H9 (cell line): ENCODE measurements at regions not wholly inside any gene's neighbourhood (a gene's known extent, or its start where the extent isn't known, plus 50 kb on each side); places are given as distances from the start of the nearest gene placed in this dataset.

Source experiments
- DNase-seq: peaks from one replicate; pipeline ENCODE4 v3.0.0-alpha.2; 2017
- H2AFZ ChIP-seq: one replicate; pipeline ENCODE4 v1.6.1; 2013; ENCODE audit warnings: mild to moderate bottlenecking, low read length, control low read depth, moderate library complexity
- H2AK5ac ChIP-seq: 2 replicates; pipeline ENCODE4 v1.6.1; 2013; ENCODE audit warnings: low read length, control low read depth, mixed read lengths; ENCODE audit not compliant: insufficient read length
- H2BK120ac ChIP-seq: one replicate; pipeline ENCODE4 v1.6.1; 2013; ENCODE audit warnings: low read depth, mild to moderate bottlenecking, low read length, control low read depth, inconsistent platforms; ENCODE audit not compliant: poor library complexity, severe bottlenecking
- H2BK12ac ChIP-seq: 2 replicates; pipeline ENCODE4 v1.6.1; 2013; ENCODE audit warnings: low read length, control low read depth, mixed read lengths, low read depth; ENCODE audit not compliant: insufficient read length
- H2BK15ac ChIP-seq: 2 replicates; pipeline ENCODE4 v1.6.1; 2013; ENCODE audit warnings: low read depth, low read length, control low read depth
- H2BK20ac ChIP-seq: one replicate; pipeline ENCODE4 v1.6.1; 2013; ENCODE audit warnings: low read depth, mild to moderate bottlenecking, low read length, control low read depth, inconsistent platforms; ENCODE audit not compliant: poor library complexity, severe bottlenecking
- H2BK5ac ChIP-seq: 2 replicates; pipeline ENCODE4 v1.6.1; 2013; ENCODE audit warnings: low read length, control low read depth, mixed read lengths; ENCODE audit not compliant: insufficient read length
- H3K14ac ChIP-seq: 2 replicates; pipeline ENCODE4 v1.6.1; 2013; ENCODE audit warnings: low read length, control low read depth; ENCODE audit not compliant: insufficient read depth
- H3K18ac ChIP-seq: 2 replicates; pipeline ENCODE4 v1.6.1; 2013; ENCODE audit warnings: low read depth, mild to moderate bottlenecking, mixed read lengths, low read length, control low read depth; ENCODE audit not compliant: insufficient read length
- H3K23ac ChIP-seq: 2 replicates; pipeline ENCODE4 v1.6.1; 2013; ENCODE audit warnings: low read length, control low read depth, mixed read lengths, low read depth; ENCODE audit not compliant: insufficient read length
- H3K23me2 ChIP-seq: 2 replicates; pipeline ENCODE4 v1.6.1; 2013; ENCODE audit warnings: low read depth, mild to moderate bottlenecking, mixed read lengths, low read length, control low read depth; ENCODE audit not compliant: insufficient read length, poor library complexity, severe bottlenecking
- H3K27ac ChIP-seq: 2 replicates; pipeline ENCODE4 v1.5.1; 2013; ENCODE audit warnings: low read length, control low read depth, mixed read lengths, low read depth; ENCODE audit not compliant: insufficient read length
- H3K27me3 ChIP-seq: 2 replicates; pipeline ENCODE4 v1.6.1; 2013; ENCODE audit warnings: low read length, control low read depth, inconsistent platforms; ENCODE audit not compliant: insufficient read depth
- H3K4ac ChIP-seq: 2 replicates; pipeline ENCODE4 v1.6.1; 2013; ENCODE audit warnings: low read depth, mild to moderate bottlenecking, control low read depth, inconsistent platforms, low read length, moderate library complexity
- H3K4me1 ChIP-seq: 2 replicates; pipeline ENCODE4 v1.6.1; 2013; ENCODE audit warnings: low read length, control low read depth, inconsistent platforms; ENCODE audit not compliant: insufficient read depth
- H3K4me2 ChIP-seq: 2 replicates; pipeline ENCODE4 v1.6.1; 2013; ENCODE audit warnings: low read length, control low read depth, mixed read lengths; ENCODE audit not compliant: insufficient read length, insufficient read depth
- H3K56ac ChIP-seq: 2 replicates; pipeline ENCODE4 v1.6.1; 2013; ENCODE audit warnings: low read depth, mild to moderate bottlenecking, mixed read lengths, low read length, control low read depth; ENCODE audit not compliant: insufficient read length
- H3K79me1 ChIP-seq: 2 replicates; pipeline ENCODE4 v1.6.1; 2013; ENCODE audit warnings: low read depth, mild to moderate bottlenecking, moderate library complexity, low read length, control low read depth, inconsistent platforms; ENCODE audit not compliant: insufficient read depth, poor library complexity, severe bottlenecking
- H3K79me2 ChIP-seq: 2 replicates; pipeline ENCODE4 v1.6.1; 2013; ENCODE audit warnings: low read length, control low read depth, inconsistent platforms; ENCODE audit not compliant: insufficient read depth
- H3K9ac ChIP-seq: 2 replicates; pipeline ENCODE4 v1.6.1; 2013; ENCODE audit warnings: low read length, control low read depth, mixed read lengths; ENCODE audit not compliant: insufficient read length; ENCODE audit errors: extremely low read depth
- H3K9me3 ChIP-seq: one replicate; pipeline ENCODE4 v1.6.1; 2013; ENCODE audit warnings: low read depth, low read length, inconsistent platforms; ENCODE audit not compliant: control insufficient read depth
- H3T11ph ChIP-seq: one replicate; pipeline ENCODE4 v1.6.1; 2013; ENCODE audit warnings: mild to moderate bottlenecking, low read length, control low read depth, inconsistent platforms
- H4K20me1 ChIP-seq: one replicate; pipeline ENCODE4 v1.6.1; 2013; ENCODE audit not compliant: control insufficient read depth, insufficient read length, insufficient read depth
- H4K5ac ChIP-seq: 2 replicates; pipeline ENCODE4 v1.6.1; 2013; ENCODE audit warnings: low read depth, mild to moderate bottlenecking, mixed read lengths, low read length, control low read depth; ENCODE audit not compliant: insufficient read length
- H4K8ac ChIP-seq: replicated peaks from 2 replicates; pipeline ENCODE4 v1.6.1; 2013; ENCODE audit warnings: low read length, control low read depth, mixed read lengths, low read depth; ENCODE audit not compliant: insufficient read length
- H4K91ac ChIP-seq: 2 replicates; pipeline ENCODE4 v1.6.1; 2013; ENCODE audit warnings: low read depth, mild to moderate bottlenecking, moderate library complexity, mixed read lengths, low read length, control low read depth; ENCODE audit not compliant: insufficient read length
- H3K27ac Mint-ChIP-seq, 3 experiments: 2 replicates in 2 of 3; 3 replicates in 1 of 3; pipeline ENCODE4 v1.8.0; 2020 to 2021; ENCODE audit warnings: mixed read lengths in 3 of 3, mild to moderate bottlenecking in 1 of 3, moderate library complexity in 1 of 3
- H3K27me3 Mint-ChIP-seq: 2 replicates; pipeline ENCODE4 v1.8.0; 2021; ENCODE audit warnings: low read depth, mild to moderate bottlenecking, moderate library complexity, mixed read lengths
- H3K36me3 Mint-ChIP-seq, 3 experiments: 2 replicates in 2 of 3; 3 replicates in 1 of 3; pipeline ENCODE4 v1.8.0; 2020 to 2021; ENCODE audit warnings: low read depth in 3 of 3, mixed read lengths in 3 of 3; ENCODE audit not compliant: insufficient read depth in 1 of 3
- H3K4me1 Mint-ChIP-seq, 2 experiments: 2 replicates each; pipeline ENCODE4 v1.8.0; 2020; ENCODE audit warnings: mixed read lengths in 2 of 2
- H3K4me3 Mint-ChIP-seq, 2 experiments: 2 replicates in 1 of 2; 3 replicates in 1 of 2; pipeline ENCODE4 v1.8.0; 2020 to 2021; ENCODE audit warnings: mild to moderate bottlenecking in 2 of 2, mixed read lengths in 2 of 2, moderate library complexity in 1 of 2
- H3K9me3 Mint-ChIP-seq, 2 experiments: 2 replicates in 1 of 2; 3 replicates in 1 of 2; pipeline ENCODE4 v1.8.0; 2020; ENCODE audit warnings: mild to moderate bottlenecking in 2 of 2, mixed read lengths in 2 of 2, moderate library complexity in 1 of 2
- CTCF ChIP-seq: fragments of 200-600 bp; sonication (generic); conservative IDR thresholded peaks from 3 replicates; pipeline ENCODE4 v1.8.0; 2021; ENCODE audit warnings: antibody characterized with exemption, mild to moderate bottlenecking
- WGBS: extraction: QIAGEN DNeasy Blood & Tissue Kit; methylation state at CpG from one replicate; pipeline ENCODE4 v1.1.7; 2013; ENCODE audit warnings: missing lambda C conversion rate, low lambda C conversion rate, mixed read lengths; ENCODE audit not compliant: insufficient read length; ENCODE audit errors: extremely low coverage; 5-methylcytosine and 5-hydroxymethylcytosine counted together

GRCh38 chr11:122304306-122304705, 188.3 kb upstream of the BLID start:
- Histone ChIP-seq H2BK20ac (no peak overlapping the region), H2BK120ac (no peak overlapping the region), H3K56ac (no peak overlapping the region), H3K9me3 (no peaks in the 10 kb centered on the region), H4K91ac (no peak overlapping the region), H3K18ac (no peak overlapping the region), H3K9ac (no peak overlapping the region), H3K23ac (no peak overlapping the region), H3K4me2 (no peak overlapping the region), H3K14ac (no peak overlapping the region), H2BK5ac (no peak overlapping the region), H2BK15ac (no peak overlapping the region), H3K4ac (no peak overlapping the region), H4K8ac (no peak overlapping the region), H4K5ac (no peak overlapping the region), H3K27ac (no peak overlapping the region), H2BK12ac (no peak overlapping the region), H3T11ph (no peak overlapping the region), H2AFZ (no peak overlapping the region), H3K27me3 (no peaks in the 10 kb centered on the region), H3K4me1 (peaks cover 6% of the 10 kb centered on the region; the same call in 1 of the 2 replicates), H4K20me1 (no peaks in the 10 kb centered on the region), H3K79me2 (no peaks in the 10 kb centered on the region), H3K79me1 (no peaks in the 10 kb centered on the region), H2AK5ac (no peak overlapping the region), H3K23me2 (no peaks in the 10 kb centered on the region)
- H3K4me3 Mint-ChIP-seq, result no peak overlapping the region
- no peak overlapping the region for H3K27ac Mint-ChIP-seq
- H3K9me3 Mint-ChIP-seq, result peaks cover 7 to 8% of the 10 kb centered on the region in 2 experiments
- peaks cover 4 to 9% (median 5%) of the 10 kb centered on the region in 3 experiments; a peak in 5 of 7 replicates for H3K36me3 Mint-ChIP-seq
- no peak for TF ChIP-seq CTCF
- H3K27me3 Mint-ChIP-seq, result peaks cover 5% of the 10 kb centered on the region
- DNase-seq, result no peak
- no CpG with 5 or more reads among the region's 2 CpGs for WGBS
- H3K4me1 Mint-ChIP-seq, result peaks cover 53 to 58% of the 10 kb centered on the region in 2 experiments
